ENCODE measurements at regions not wholly inside any gene's neighbourhood (a gene's known extent, or its start where the extent isn't known, plus 50 kb on each side); places are given as distances from the start of the nearest gene placed in this dataset.

- Histone ChIP-seq H3K4me1 (no peaks in the 10 kb centered on the region), H3K27me3 (replicated peaks; ENCODE audit: control insufficient read depth, insufficient read depth, low read length) (no peaks in the 10 kb centered on the region), H3K36me3 (ENCODE audit: control insufficient read depth, insufficient read depth, low read length) (no peaks in the 10 kb centered on the region), H3K9me3 (no peaks in the 10 kb centered on the region; the same call in 1 of the 2 replicates), H3K4me3 (ENCODE audit: low read depth, low read length) (no peak overlapping the region)
- H3K36me3 Mint-ChIP-seq (ENCODE audit: insufficient read depth, unreplicated experiment), result no peaks in the 10 kb centered on the region
- intact Hi-C loops (cut with micrococcal nuclease; ENCODE audit: unreplicated experiment), result no loop called here
- H3K9me3 Mint-ChIP-seq (ENCODE audit: unreplicated experiment), result peaks cover 13% of the 10 kb centered on the region
- H3K27ac Mint-ChIP-seq (ENCODE audit: unreplicated experiment), result no peak overlapping the region
- BruUV-seq (replicated peaks), result no TSS peak
- TF ChIP-seq CTCF (IDR thresholded peaks at IDR 0.05; ENCODE audit: insufficient read depth in 1 of 2, low read depth in 1 of 2, low read length in 1 of 2, severe bottlenecking in 1 of 2, unreplicated experiment in 1 of 2), result no peak
- no peak for DNase-seq
- peaks cover 4% of the 10 kb centered on the region for H3K27me3 Mint-ChIP-seq (ENCODE audit: insufficient read depth, unreplicated experiment)
- CTCF ChIA-PET, result no interaction called here
- POLR2A ChIA-PET, result no interaction called here
- H3K4me3 Mint-ChIP-seq (ENCODE audit: unreplicated experiment), result no peak overlapping the region
- no peaks in the 10 kb centered on the region for H3K4me1 Mint-ChIP-seq (ENCODE audit: low read depth, unreplicated experiment)
Observed at GRCh38 chr3:87136066-87136596, 91.0 kb upstream of the CHMP2B start.

GRCh38 chr3:87135412-87135811, 91.7 kb upstream of the CHMP2B start:
- intact Hi-C loops (cut with micrococcal nuclease; ENCODE audit: unreplicated experiment), result no loop called here
- no peaks in the 10 kb centered on the region for H3K4me1 Mint-ChIP-seq (ENCODE audit: low read depth, unreplicated experiment)
- no TSS peak for BruUV-seq (replicated peaks)
- no peak for TF ChIP-seq CTCF (IDR thresholded peaks at IDR 0.05; ENCODE audit: insufficient read depth in 1 of 2, low read depth in 1 of 2, low read length in 1 of 2, severe bottlenecking in 1 of 2, unreplicated experiment in 1 of 2)
- H3K27ac Mint-ChIP-seq (ENCODE audit: unreplicated experiment), result no peak overlapping the region
- H3K27me3 Mint-ChIP-seq (ENCODE audit: insufficient read depth, unreplicated experiment), result peaks cover 4% of the 10 kb centered on the region
- Histone ChIP-seq H3K36me3 (ENCODE audit: control insufficient read depth, insufficient read depth, low read length) (no peaks in the 10 kb centered on the region), H3K27me3 (replicated peaks; ENCODE audit: control insufficient read depth, insufficient read depth, low read length) (no peaks in the 10 kb centered on the region), H3K9me3 (no peaks in the 10 kb centered on the region), H3K4me1 (no peaks in the 10 kb centered on the region), H3K4me3 (ENCODE audit: low read depth, low read length) (no peak overlapping the region)
- no peak overlapping the region for H3K4me3 Mint-ChIP-seq (ENCODE audit: unreplicated experiment)
- POLR2A ChIA-PET, result no interaction called here
- no peaks in the 10 kb centered on the region for H3K36me3 Mint-ChIP-seq (ENCODE audit: insufficient read depth, unreplicated experiment)
- CTCF ChIA-PET, result no interaction called here
- DNase-seq, result no peak
- H3K9me3 Mint-ChIP-seq (ENCODE audit: unreplicated experiment), result peaks cover 11% of the 10 kb centered on the region

- Histone ChIP-seq H3K4me3 (ENCODE audit: low read depth, low read length) (no peak overlapping the region), H3K9me3 (no peaks in the 10 kb centered on the region), H3K4me1 (no peaks in the 10 kb centered on the region), H3K27me3 (replicated peaks; ENCODE audit: control insufficient read depth, insufficient read depth, low read length) (no peaks in the 10 kb centered on the region), H3K36me3 (ENCODE audit: control insufficient read depth, insufficient read depth, low read length) (no peaks in the 10 kb centered on the region)
- no peak for TF ChIP-seq CTCF (IDR thresholded peaks at IDR 0.05; ENCODE audit: insufficient read depth in 1 of 2, low read depth in 1 of 2, low read length in 1 of 2, severe bottlenecking in 1 of 2, unreplicated experiment in 1 of 2)
- ChIA-PET CTCF (no interaction called here), POLR2A (no interaction called here)
- intact Hi-C loops (cut with micrococcal nuclease; ENCODE audit: unreplicated experiment), result no loop called here
- peaks cover 3% of the 10 kb centered on the region for H3K27me3 Mint-ChIP-seq (ENCODE audit: insufficient read depth, unreplicated experiment)
- DNase-seq, result no peak
- no peak overlapping the region for H3K27ac Mint-ChIP-seq (ENCODE audit: unreplicated experiment)
- no peak overlapping the region for H3K4me3 Mint-ChIP-seq (ENCODE audit: unreplicated experiment)
- H3K9me3 Mint-ChIP-seq (ENCODE audit: unreplicated experiment), result no peaks in the 10 kb centered on the region
- no TSS peak for BruUV-seq (replicated peaks)
- no peaks in the 10 kb centered on the region for H3K36me3 Mint-ChIP-seq (ENCODE audit: insufficient read depth, unreplicated experiment)
- H3K4me1 Mint-ChIP-seq (ENCODE audit: low read depth, unreplicated experiment), result no peaks in the 10 kb centered on the region
Observed at GRCh38 chr3:87132801-87133200, 94.3 kb upstream of the CHMP2B start.

All from Caco-2 (cell line).